C4-2B (cell line): ENCODE measurements at regions not wholly inside any gene's neighbourhood (a gene's known extent, or its start where the extent isn't known, plus 50 kb on each side); places are given as distances from the start of the nearest gene placed in this dataset.

Experiments used
- H3K27ac ChIP-seq: fragments of 450-650 bp; 2 replicates; pipeline ENCODE4 v1.5.1; 2017
- ZFX ChIP-seq: fragments of 450-650 bp; IDR thresholded peaks from 2 replicates; pipeline ENCODE4 v1.6.1; 2017
- TF ChIP-seq, protein P1 (sequence below): fragments of 450-650 bp; conservative IDR thresholded peaks from 2 replicates; pipeline ENCODE4 v1.5.1; 2017; ENCODE audit warnings: mild to moderate bottlenecking

DNA sequence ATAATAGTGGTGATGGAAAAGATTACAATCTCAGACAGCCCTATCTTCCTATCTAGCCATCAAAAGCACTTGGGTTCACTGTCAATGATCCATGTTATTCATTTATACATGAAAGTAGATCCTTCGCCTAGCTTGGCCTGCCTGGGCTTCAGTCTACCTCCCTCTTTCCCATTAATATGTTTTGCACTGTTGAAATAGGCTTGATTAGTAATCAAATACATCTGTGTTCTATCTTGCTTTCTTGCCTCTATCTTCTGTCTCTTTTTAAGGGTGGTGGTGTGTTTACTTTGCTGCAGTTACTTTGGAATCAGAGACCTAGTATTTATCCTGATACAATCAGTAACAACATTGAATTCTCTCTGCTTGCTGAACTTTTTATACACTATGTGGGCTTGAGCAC is 521.2 kb downstream of the TNS1 start:
- no peak overlapping the region for H3K27ac ChIP-seq
- TF ChIP-seq ZFX: no peak
- TF ChIP-seq, protein P1, sequence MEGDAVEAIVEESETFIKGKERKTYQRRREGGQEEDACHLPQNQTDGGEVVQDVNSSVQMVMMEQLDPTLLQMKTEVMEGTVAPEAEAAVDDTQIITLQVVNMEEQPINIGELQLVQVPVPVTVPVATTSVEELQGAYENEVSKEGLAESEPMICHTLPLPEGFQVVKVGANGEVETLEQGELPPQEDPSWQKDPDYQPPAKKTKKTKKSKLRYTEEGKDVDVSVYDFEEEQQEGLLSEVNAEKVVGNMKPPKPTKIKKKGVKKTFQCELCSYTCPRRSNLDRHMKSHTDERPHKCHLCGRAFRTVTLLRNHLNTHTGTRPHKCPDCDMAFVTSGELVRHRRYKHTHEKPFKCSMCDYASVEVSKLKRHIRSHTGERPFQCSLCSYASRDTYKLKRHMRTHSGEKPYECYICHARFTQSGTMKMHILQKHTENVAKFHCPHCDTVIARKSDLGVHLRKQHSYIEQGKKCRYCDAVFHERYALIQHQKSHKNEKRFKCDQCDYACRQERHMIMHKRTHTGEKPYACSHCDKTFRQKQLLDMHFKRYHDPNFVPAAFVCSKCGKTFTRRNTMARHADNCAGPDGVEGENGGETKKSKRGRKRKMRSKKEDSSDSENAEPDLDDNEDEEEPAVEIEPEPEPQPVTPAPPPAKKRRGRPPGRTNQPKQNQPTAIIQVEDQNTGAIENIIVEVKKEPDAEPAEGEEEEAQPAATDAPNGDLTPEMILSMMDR: no peak

DNA sequence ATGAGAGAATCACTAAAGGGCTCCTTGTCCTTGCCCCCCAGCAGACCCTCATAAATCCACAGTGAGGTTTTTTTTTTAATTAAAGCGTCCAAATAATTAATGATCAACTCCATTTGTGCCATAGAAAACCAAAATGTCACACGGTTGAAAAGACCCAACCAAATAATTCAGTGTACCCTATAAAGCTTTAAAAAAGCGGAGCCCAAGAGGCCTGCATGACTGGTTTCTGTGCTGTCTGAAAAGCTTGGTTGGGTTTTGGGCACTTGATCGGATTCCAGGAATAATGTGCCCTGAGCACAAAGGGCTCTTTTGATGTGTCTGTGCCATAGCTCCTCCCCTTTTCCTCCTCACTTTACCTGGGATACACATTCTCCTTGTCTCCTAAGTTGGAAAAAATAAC is 523.2 kb downstream of the TNS1 start:
- no peak overlapping the region for H3K27ac ChIP-seq
- no peak for TF ChIP-seq ZFX
- TF ChIP-seq, protein P1: no peak

- TF ChIP-seq, protein P1: no peak
- TF ChIP-seq ZFX: no peak
- no peak overlapping the region for H3K27ac ChIP-seq
These were observed 523.9 kb downstream of the TNS1 start for GRCh38 chr2:217478831-217479455.

GRCh38 chr2:217477583-217477982 is 525.2 kb downstream of the TNS1 start:
- TF ChIP-seq ZFX: no peak
- TF ChIP-seq, protein P1: no peak
- no peak overlapping the region for H3K27ac ChIP-seq

- TF ChIP-seq, protein P1: no peak
- no peak for TF ChIP-seq ZFX
These were observed 527.0 kb downstream of the TNS1 start for GRCh38 chr2:217475791-217476190.

DNA sequence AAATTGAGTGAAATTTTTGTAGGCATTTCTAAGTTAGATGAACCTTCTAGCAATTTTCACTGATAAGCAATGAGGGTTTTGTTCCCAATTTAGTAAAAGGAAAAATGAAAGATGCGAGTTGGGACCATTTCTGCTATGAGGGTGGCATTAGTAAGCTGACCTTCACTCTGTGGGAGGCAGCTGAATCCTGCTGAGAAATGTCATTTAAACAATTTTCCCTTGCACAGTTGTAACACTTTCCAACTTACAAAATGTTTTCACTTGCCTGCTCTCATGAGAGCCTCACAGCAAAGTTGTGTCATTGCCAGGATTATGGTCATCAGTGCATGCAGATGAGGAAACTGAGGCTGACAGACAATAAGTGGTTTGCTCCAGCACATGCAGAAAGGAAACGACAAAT is 527.7 kb downstream of the TNS1 start:
- TF ChIP-seq, protein P1: no peak
- no peak for TF ChIP-seq ZFX
- no peak overlapping the region for H3K27ac ChIP-seq

More at GRCh38 chr2:217475791-217476190, 527.0 kb downstream of the TNS1 start:
- no peak overlapping the region for H3K27ac ChIP-seq

- H3K27ac ChIP-seq: no peak overlapping the region
- TF ChIP-seq, protein P1: no peak
- TF ChIP-seq ZFX: no peak
These were observed 531.5 kb downstream of the TNS1 start for GRCh38 chr2:217471319-217471718.
